Stimulated activated CD4-positive, alpha-beta T cell treated with anti-CD3 and anti-CD28 coated beads, Interleukin-15, amount 100 ng/mL, for 1 hour (primary cell): ENCODE measurements at regions not wholly inside any gene's neighbourhood (a gene's known extent, or its start where the extent isn't known, plus 50 kb on each side); places are given as distances from the start of the nearest gene placed in this dataset.

Source experiments
- DNase-seq, 2 donors: peaks; one replicate each; pipeline ENCODE4 v3.0.0-alpha.2; 2020; ENCODE audit warnings: low read depth in 1 of 2, low spot score in 1 of 2

GRCh38 chr17:51540151-51540550 lies 279.8 kb downstream of the UTP18 start:
- DNase-seq: no peak

GRCh38 chr17:51541215-51541614 lies 280.9 kb downstream of the UTP18 start:
- no peak for DNase-seq

- DNase-seq: no peak
These were observed 285.8 kb downstream of the UTP18 start for GRCh38 chr17:51546114-51546513.

GRCh38 chr17:51548125-51548524 lies 287.8 kb downstream of the UTP18 start:
- DNase-seq: no peak

- DNase-seq: no peak
These were observed 294.8 kb downstream of the UTP18 start for GRCh38 chr17:51555153-51555552.

GRCh38 chr17:51559778-51560177 lies 299.4 kb downstream of the UTP18 start:
- no peak for DNase-seq

- DNase-seq: no peak
These were observed 300.1 kb downstream of the UTP18 start for GRCh38 chr17:51560398-51560797.

- DNase-seq: no peak
These were observed 303.6 kb downstream of the UTP18 start for GRCh38 chr17:51563961-51564360.

GRCh38 chr17:51572115-51572514 lies 311.8 kb downstream of the UTP18 start:
- DNase-seq: no peak
